ENCODE measurements at regions not wholly inside any gene's neighbourhood (a gene's known extent, or its start where the extent isn't known, plus 50 kb on each side); places are given as distances from the start of the nearest gene placed in this dataset.
"Not testable (repeated sequence)": the region's sequence is repeated elsewhere in the genome, so short reads cannot be mapped to it uniquely, and the experiment has no call there.

DNA sequence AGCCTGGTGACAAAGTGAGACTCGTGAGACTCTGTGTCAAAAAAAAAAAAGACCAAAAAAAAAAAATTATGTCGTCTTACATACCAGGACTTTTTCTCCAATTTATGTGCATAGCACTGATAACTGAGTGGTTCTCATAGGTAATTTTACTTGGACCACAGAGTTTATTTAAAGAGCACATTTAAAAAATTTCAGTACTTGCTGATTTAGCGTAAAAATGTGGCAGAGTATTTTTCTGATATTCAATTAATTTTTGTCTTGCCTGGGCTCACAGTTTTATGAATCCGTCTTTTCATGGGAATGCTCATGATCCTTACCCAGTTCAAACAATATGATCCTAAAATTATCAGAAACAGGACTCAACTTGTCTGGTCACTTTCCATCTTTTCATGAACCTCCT lies 151.0 kb upstream of the ZNF92 start:
- H3K9me3 ChIP-seq: no peaks in the 10 kb centered on the region
- H3K4me1 ChIP-seq: no peaks in the 10 kb centered on the region
- H3K27ac ChIP-seq: no peak overlapping the region
- TF ChIP-seq POLR2AphosphoS5 (IDR thresholded peaks at IDR 0.05) (no peak), POLR2A (IDR thresholded peaks at IDR 0.05) (no peak)
- TF ChIP-seq, protein P1, sequence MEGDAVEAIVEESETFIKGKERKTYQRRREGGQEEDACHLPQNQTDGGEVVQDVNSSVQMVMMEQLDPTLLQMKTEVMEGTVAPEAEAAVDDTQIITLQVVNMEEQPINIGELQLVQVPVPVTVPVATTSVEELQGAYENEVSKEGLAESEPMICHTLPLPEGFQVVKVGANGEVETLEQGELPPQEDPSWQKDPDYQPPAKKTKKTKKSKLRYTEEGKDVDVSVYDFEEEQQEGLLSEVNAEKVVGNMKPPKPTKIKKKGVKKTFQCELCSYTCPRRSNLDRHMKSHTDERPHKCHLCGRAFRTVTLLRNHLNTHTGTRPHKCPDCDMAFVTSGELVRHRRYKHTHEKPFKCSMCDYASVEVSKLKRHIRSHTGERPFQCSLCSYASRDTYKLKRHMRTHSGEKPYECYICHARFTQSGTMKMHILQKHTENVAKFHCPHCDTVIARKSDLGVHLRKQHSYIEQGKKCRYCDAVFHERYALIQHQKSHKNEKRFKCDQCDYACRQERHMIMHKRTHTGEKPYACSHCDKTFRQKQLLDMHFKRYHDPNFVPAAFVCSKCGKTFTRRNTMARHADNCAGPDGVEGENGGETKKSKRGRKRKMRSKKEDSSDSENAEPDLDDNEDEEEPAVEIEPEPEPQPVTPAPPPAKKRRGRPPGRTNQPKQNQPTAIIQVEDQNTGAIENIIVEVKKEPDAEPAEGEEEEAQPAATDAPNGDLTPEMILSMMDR (IDR thresholded peaks at IDR 0.05): no peak
- no peak for DNase-seq (ENCODE audit: low spot score in 2 of 2)
- no peaks in the 10 kb centered on the region for H3K27me3 ChIP-seq
- no peaks in the 10 kb centered on the region for H3K36me3 ChIP-seq
- intact Hi-C loops (cut with DNase I; ENCODE audit: low total_unique reads): no loop called here
- no peak overlapping the region for H3K4me3 ChIP-seq

- Histone ChIP-seq H3K27me3 (no peaks in the 10 kb centered on the region), H3K4me3 (no peak overlapping the region), H3K4me1 (no peaks in the 10 kb centered on the region), H3K27ac (no peak overlapping the region), H3K9me3 (no peaks in the 10 kb centered on the region), H3K36me3 (no peaks in the 10 kb centered on the region)
- intact Hi-C loops (cut with DNase I; ENCODE audit: low total_unique reads): no loop called here
- TF ChIP-seq POLR2AphosphoS5 (IDR thresholded peaks at IDR 0.05) (no peak), POLR2A (IDR thresholded peaks at IDR 0.05) (no peak)
- TF ChIP-seq, protein P1 (IDR thresholded peaks at IDR 0.05): no peak
- DNase-seq (ENCODE audit: low spot score in 2 of 2): no peak
Observed at GRCh38 chr7:65221683-65222082, 152.0 kb upstream of the ZNF92 start.

- Histone ChIP-seq H3K36me3 (no peaks in the 10 kb centered on the region), H3K4me3 (no peak overlapping the region), H3K9me3 (no peaks in the 10 kb centered on the region), H3K27me3 (no peaks in the 10 kb centered on the region), H3K27ac (no peak overlapping the region), H3K4me1 (no peaks in the 10 kb centered on the region)
- no peak for DNase-seq (ENCODE audit: low spot score in 2 of 2)
- intact Hi-C loops (cut with DNase I; ENCODE audit: low total_unique reads): no loop called here
- TF ChIP-seq POLR2A (IDR thresholded peaks at IDR 0.05) (no peak), POLR2AphosphoS5 (IDR thresholded peaks at IDR 0.05) (no peak)
- TF ChIP-seq, protein P1 (IDR thresholded peaks at IDR 0.05): no peak
Observed at GRCh38 chr7:65219623-65220022, 154.0 kb upstream of the ZNF92 start.

DNA sequence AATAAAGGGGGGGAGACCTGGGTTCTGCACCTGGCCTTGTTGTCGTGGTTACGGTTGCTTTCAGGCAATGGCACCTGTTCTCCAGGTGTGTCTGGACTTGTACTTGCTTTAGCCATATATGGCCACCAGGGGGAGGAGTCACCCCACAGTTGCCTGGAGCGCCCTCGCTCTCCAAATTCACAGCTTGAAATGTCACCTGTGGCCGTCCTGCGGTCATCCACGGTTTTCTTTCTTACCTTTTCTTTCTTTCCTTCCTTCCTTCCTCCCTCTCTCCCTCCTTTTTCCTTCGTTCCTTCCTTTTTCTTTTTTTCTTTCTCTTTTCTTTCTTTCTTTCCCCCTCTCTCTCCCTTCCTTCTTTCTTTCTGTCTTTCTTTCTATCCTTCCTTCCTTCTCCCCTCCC lies 157.2 kb upstream of the ZNF92 start:
- TF ChIP-seq POLR2AphosphoS5 (IDR thresholded peaks at IDR 0.05): no peak
- TF ChIP-seq, protein P1 (IDR thresholded peaks at IDR 0.05): peak in 2 of 3 donors; percentile 58 to 75
- H3K36me3 ChIP-seq: no peaks in the 10 kb centered on the region
- no peaks in the 10 kb centered on the region for H3K27me3 ChIP-seq
- no peaks in the 10 kb centered on the region for H3K4me1 ChIP-seq
- H3K27ac ChIP-seq: no peak overlapping the region
- intact Hi-C loops (cut with DNase I; ENCODE audit: low total_unique reads): no loop called here
- H3K9me3 ChIP-seq: no peaks in the 10 kb centered on the region
- DNase-seq (ENCODE audit: low spot score in 2 of 2): peak; percentile 40 to 68
- no peak overlapping the region for H3K4me3 ChIP-seq

DNA sequence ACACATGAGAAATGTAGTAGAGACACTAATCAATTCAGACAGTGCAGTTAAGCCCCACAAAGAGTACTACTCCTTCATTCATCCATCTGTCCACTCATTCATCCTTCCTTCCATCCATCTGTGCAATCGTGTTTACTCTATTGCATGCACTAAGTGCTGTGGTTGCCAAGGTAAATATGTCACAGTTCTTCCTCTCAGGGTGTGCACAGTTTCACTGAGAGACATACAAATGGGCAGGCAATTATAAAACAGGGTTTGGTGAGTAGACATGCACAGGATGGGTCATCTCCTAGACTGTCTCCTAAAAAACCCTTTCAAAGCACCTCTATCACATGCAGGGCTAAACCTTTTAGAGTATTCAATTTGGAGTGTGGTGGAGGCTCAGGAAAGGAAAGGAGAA lies 160.4 kb upstream of the ZNF92 start:
- DNase-seq (ENCODE audit: low spot score in 2 of 2); H3K9me3 ChIP-seq; H3K27ac ChIP-seq; intact Hi-C loops (cut with DNase I; ENCODE audit: low total_unique reads); H3K4me1 ChIP-seq; H3K36me3 ChIP-seq; H3K4me3 ChIP-seq; H3K27me3 ChIP-seq: not testable (repeated sequence)

- H3K27me3 ChIP-seq; H3K27ac ChIP-seq; DNase-seq (ENCODE audit: low spot score in 2 of 2); H3K4me1 ChIP-seq; H3K4me3 ChIP-seq; intact Hi-C loops (cut with DNase I; ENCODE audit: low total_unique reads); H3K36me3 ChIP-seq; H3K9me3 ChIP-seq: not testable (repeated sequence)
Observed at GRCh38 chr7:65199221-65199620, 174.4 kb upstream of the ZNF92 start.

- H3K27ac ChIP-seq; intact Hi-C loops (cut with DNase I; ENCODE audit: low total_unique reads); DNase-seq (ENCODE audit: low spot score in 2 of 2); H3K36me3 ChIP-seq; H3K27me3 ChIP-seq; H3K9me3 ChIP-seq; H3K4me1 ChIP-seq; H3K4me3 ChIP-seq: not testable (repeated sequence)
Observed at GRCh38 chr7:65193334-65194058, 180.2 kb upstream of the ZNF92 start.

GRCh38 chr7:65177041-65177440 lies 170.6 kb upstream of the ERV3-1 start:
- H3K36me3 ChIP-seq; H3K9me3 ChIP-seq; DNase-seq (ENCODE audit: low spot score in 2 of 2); H3K4me3 ChIP-seq; H3K27me3 ChIP-seq; H3K27ac ChIP-seq; intact Hi-C loops (cut with DNase I; ENCODE audit: low total_unique reads); H3K4me1 ChIP-seq: not testable (repeated sequence)

DNA sequence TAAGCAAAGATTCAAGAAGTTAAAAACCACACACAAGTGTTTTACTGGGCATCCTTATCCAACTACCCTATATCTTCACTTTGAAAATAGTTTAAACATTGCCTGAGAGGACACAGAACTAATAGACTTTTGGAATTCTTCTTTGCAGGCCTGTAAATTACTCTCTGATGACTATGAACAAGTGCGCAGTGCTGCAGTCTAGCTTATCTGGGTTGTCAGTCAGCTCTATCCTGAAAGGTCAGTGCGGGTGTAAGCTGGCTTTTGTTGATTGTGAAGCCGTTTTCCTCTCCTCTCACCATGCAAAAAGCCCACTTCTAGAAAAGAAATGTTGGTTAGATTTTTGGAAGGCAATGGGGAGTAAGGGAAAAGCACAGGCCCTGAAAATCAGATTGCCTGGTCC lies 143.6 kb upstream of the ERV3-1 start:
- H3K36me3 ChIP-seq; H3K4me1 ChIP-seq; intact Hi-C loops (cut with DNase I; ENCODE audit: low total_unique reads); H3K9me3 ChIP-seq; H3K4me3 ChIP-seq; H3K27ac ChIP-seq; H3K27me3 ChIP-seq; DNase-seq (ENCODE audit: low spot score in 2 of 2): not testable (repeated sequence)

All from breast epithelium (tissue), 4 donors.